Right kidney (tissue), 1 donor: ENCODE measurements at regions not wholly inside any gene's neighbourhood (a gene's known extent, or its start where the extent isn't known, plus 50 kb on each side); places are given as distances from the start of the nearest gene placed in this dataset.

Experiments used
- DNase-seq: peaks from one replicate; pipeline ENCODE4 v3.0.0-alpha.2; 2016

DNA sequence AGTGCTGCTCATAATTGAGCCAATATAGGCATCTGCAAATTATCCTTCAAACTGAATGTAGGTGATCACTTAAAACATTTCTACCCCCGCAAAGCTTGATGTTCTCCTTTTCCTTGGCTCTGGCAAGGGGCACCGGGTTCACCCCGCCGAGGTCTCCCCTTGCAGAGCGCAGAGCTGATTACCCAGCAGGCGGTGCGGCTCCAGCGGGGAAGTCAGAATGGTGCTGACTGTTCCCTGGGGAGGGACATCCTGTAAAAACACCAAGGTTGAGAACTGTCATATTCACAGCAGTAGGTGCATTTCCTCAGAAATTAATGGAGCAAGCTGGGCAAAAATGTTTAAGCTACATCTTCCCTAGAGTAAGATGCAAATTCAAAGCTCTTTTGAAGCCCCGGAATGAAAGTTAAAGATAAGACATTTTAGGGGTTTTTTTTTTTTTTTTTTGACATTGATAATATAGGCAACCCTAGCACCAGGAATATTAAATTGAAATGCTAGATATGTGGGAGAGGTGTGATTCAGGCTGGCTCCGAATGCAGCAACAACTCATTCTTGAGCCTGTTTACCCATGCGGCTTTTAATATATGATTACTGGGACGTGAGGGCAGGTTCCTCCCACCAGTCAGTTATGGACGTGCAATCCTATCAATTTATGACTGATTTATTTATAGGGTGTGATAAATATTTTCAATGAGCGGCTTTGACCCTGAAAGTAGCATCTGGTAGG is 767.3 kb upstream of the TENM3 start:
- DNase-seq, result peak; percentile 8

DNA sequence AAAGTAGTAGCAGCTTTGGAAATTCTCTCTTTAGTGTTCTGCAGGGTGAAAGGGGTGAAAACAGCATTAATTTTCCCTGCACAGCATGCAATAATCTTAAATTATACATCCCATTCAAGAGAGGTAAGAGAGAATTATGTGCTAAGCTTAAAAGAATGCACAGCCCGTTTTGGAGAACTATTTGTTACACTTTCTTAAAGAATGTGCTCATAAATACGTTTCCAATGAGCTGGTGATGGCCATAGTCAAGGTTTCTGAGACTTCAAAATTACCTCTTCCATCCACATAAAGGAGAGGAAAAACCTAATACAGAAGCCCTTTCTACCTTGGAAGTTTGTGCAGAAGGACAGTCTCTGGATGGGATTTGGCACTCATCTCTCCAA is 766.7 kb upstream of the TENM3 start:
- DNase-seq, result no peak

DNA sequence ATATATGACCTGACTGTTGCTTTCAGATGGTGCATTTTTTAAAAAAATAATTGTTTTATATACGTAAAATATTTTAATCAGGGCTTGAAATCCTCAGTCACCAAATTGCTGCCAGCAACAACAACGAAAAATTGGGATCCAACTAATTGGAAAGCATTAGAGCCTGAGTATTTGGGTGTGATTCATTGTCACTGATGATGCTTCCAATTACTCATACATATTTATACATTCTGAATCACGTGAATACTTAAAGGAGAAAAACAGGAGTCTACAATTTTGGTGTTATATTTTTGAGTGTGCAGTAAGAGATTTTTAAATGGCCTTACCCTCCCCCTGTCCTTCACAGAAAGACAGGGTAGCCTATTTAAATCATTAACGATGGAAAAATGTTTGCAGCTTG is 765.6 kb upstream of the TENM3 start:
- DNase-seq, result no peak

DNA sequence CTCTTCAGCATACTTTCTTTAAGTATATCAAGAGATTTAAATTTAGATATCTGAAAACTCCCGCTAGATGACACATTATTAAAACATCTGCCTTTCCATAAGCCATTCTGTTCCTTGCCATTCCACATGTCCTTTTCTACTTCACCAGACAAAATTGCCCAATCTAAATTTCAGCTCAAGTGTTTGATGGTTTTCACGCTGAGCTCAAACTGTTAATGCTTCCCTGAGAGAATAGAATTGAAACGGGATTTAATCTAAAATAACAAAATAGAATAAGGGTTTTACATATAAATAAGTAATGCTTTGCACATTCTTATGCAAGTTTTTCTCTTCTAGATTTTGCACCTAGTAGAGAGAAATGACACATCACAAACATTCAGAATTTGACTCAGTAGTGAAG is 764.5 kb upstream of the TENM3 start:
- DNase-seq, result no peak

DNA sequence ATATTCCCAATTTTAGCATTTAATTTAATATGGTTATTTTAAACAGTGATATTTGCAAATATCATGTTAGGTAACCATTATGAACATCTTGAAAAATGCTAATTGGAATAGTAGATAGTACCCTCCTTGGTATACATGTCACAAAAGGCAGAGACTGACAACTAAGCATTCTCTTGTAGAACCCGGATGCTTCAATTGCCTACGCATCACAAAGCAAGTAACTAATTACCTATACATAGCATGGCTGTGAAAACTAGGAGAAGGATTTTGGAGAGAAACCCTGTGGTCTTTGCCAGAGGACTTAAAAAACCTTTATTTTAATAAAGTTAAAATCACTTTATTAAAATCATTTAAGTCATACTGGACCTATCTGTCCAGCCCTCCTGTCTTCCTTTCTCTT is 764.1 kb upstream of the TENM3 start:
- DNase-seq, result no peak

DNA sequence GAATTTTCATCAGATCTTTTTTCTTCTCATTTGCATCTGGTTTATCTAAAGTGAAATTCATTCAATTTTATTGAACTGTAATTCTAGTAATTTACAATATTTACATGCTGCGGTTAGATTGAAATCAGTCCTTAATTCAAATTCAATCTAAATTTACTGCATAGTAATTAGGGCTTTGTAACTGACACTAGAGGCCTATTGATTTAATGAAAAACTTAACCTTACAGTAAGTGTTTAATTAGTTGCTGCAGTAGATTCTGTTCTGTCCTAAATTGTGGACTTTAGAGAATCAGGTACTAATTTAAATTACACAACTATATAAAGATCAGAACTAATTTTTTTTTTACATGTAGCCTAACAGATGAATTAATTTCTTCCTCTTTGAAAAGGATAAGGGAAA is 758.8 kb upstream of the TENM3 start:
- DNase-seq, result no peak

DNA sequence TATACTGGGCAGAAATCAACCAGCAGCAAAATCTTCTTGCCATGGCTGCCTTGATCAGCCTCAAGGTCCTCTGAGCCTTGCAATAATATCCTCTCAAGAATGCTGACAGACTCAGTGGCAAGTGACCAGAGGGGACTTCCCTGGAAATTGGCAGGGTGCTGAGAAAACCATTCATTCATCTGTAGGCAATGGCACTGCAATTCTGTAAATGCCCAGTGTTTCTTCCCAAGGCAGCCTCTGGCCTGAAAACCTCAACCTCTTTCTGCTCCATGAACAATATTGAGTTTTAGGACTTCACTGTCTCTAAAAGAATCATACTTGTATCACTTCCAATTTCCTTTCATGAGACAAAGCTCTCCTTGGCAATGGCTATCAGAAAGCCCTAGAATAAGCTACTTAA is 754.3 kb upstream of the TENM3 start:
- DNase-seq, result no peak

DNA sequence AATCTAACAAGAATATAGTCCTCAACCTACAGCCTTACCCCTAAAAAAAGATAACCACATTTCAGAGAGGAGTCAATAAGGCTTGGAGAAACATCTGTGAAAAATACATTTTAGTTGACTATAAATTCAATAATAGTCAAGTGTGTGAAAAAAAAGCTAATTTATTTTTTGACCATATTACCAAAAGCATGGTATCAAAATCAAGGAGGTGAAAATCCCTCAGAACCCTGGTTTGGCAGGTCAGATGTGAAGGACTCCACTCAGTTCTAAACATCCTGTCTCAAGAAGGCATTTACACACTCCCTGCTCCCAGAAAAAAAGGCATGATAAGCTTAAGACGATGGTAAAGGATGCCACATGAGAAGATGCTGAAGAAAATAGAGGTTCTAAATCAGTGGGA is 745.1 kb upstream of the TENM3 start:
- no peak for DNase-seq

DNA sequence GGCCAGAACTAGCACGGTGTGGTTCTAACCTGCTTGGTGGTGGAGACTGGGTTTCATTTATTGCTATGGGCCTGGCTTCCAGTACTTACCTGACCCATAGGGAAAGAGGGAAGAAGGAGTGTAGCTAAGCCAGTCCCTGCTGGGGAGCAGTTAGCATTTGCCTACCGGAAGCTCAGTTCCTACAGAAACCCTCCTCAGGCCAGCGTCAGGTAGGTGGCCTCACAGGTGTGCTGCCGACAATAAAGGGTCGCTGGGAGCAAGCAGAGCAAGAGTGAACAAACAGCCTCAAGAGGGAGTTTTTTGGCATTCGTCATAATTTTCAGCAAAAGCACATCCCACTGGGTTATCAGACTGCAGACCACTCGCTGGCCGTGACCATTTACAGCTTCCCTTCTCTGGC is 740.6 kb upstream of the TENM3 start:
- DNase-seq, result no peak

DNA sequence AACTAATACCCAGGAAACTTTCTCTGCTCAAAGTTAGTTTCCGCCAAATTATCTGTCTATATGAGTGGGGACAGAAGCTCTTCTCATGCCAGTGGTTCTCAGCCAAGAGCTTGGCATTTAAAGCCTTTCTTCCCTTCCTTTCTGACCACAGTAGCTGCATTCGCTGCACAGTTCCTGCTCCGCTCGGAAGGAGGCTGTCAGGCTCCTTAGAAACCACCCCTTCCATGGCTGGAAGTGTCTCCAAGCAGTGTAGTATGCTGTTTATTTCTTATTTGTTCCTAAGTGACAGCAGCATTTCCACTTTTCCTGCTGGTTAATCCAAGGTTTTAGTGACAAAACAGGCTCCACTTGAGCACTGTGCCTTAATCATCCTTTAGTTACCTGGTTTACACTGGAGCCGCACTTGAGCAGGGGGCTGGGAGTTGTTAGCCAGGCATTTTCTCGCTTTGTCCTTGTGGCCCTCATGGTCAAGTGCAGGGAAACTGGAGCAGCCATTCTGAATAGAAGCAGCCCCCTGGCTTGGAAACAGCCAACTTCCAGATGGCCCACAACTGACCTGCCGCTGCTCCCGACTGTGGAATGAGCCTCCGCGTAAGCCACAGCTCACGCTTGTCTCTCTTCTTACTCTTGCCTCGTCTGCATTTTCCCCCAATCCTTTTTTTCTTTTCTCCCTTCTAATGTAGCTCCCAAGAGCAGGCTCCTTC is 739.4 kb upstream of the TENM3 start:
- DNase-seq, result no peak

DNA sequence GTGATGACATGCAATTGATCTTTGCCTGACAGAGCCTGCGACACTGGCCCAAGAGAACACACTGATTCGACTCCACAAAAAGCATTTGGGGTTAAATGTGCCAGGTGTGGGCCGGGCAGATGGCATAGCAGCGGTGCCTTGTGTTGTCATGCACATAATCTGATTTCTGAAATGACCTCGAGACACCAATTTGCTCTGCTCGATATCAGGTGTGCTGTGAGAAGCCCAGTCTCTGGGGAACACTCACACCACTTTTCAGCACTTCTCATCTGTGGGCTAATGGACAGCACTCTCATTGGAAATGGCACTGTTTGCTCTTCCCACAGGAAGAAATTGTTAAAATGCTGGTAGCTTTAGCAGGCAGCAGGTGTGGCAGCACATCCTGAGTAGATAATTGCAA is 738.3 kb upstream of the TENM3 start:
- no peak for DNase-seq

DNA sequence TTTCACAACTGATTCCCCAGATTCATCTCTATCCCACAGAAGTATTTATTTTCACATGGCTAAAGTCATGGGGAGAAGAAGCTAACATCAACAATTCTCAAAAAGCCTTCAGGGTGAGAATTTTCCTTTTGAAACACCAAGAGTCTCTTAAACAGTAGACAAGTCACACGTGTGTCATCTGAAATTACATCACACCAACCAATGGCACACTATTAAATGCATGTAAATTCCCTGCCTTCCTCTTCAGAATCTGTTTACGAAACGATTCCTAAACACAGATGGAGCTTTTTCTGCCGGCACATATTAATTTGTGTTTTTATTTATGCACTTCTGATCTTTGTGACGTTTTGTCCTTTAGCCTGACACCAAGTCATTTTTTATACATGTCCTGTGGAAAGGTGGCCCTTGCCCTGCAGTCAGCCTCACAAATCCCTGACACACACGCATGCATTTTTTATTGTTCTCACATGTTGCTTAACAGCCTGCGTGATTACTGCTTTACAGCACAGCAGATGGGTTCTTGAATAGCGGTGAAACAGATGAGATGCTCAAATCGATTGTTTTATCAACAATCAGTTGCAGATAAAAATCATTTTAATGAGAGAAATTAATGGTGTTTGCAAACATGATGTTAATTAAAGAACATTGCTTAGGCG is 735.9 kb upstream of the TENM3 start:
- no peak for DNase-seq

DNA sequence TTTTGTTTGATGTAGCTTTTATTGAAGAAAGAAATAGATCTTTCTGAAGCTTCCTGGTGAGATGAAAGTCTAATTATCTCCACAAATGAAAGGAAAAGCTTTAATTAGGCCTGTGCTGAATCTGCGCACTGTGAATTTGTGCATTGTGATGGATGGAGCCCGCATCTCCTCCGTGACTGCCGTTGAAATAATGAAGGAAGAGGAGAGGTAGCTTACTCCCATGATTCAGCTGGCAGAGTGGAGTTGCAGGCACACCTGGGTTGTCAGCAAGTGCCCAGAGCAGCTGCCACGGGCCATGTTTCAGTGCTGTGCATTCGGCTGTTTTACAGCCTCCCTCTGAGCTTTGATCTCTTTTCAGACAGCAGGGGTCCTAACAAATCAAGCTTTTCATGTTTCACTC is 735.3 kb upstream of the TENM3 start:
- no peak for DNase-seq

DNA sequence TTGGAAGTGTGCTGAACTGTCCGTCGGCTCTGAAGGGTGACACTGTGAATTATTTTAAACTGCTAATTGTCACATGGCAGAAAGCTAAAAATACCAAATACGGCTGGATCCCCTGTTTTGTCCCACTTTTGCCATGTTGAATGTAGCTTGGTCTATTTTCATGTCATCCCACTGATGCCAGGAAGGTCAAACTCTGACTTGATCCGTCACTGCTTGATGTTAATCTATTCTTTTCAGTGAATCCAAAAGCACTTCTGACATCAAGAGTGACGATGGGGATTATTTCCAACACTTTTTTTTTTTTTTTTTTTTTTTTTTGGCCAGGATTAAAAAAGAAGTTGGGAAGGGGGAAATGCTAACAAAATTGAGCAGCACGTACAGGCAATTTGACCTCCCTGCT is 734.6 kb upstream of the TENM3 start:
- no peak for DNase-seq

DNA sequence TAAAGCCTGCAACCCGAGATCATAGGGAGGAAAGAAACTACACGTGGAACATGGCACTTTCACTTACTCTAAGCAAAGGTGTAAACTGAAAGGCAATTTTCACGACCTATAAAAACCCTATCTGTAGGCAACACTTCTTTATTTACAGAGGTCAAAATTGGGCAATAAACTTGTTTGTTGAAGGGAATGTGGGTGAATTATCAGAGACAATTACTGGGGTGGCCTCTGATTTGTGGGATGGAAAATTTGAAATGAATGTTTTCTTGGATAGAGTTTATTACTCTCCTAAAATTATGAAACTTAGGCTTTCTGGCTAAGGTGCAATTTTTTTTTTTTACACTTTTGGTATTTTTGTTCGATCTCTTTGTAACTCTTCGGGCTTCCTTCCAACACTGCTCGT is 734.1 kb upstream of the TENM3 start:
- DNase-seq, result no peak

DNA sequence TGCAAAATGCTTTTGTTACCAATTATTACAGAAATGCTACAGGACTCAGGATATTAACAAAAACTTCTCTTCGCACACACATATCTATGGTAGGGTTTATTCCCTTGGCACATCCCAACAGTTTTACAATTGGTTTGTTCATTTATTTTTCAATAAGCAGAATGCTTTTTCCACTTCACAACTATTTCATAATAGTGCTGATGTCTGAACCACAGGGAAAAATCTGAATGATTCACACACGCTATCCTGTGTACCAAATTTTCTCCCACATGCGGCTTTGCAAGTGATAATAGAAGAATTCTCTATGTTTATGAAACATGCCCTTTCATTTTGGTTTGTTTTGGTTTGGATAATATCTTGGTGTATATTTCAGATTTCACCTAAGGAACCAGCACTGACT is 725.7 kb upstream of the TENM3 start:
- no peak for DNase-seq

DNA sequence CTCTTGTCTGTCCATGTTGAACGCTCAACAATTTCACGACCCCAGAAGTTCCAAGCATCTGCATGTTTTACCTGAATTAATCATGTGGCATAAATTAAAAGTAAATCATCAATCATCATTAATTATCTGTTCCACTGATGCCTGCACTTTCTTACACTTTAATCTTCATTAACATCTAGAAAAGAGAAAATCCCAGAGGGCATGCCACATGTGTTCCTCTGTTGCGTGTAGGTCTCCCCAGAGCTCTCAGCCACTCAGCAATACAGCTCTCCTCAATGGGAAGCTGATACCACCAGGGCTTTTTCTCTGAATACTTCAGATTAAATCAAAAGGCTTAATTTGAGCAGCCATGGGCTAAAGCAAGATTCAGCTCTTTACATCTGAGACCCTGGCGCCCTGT is 722.4 kb upstream of the TENM3 start:
- no peak for DNase-seq

DNA sequence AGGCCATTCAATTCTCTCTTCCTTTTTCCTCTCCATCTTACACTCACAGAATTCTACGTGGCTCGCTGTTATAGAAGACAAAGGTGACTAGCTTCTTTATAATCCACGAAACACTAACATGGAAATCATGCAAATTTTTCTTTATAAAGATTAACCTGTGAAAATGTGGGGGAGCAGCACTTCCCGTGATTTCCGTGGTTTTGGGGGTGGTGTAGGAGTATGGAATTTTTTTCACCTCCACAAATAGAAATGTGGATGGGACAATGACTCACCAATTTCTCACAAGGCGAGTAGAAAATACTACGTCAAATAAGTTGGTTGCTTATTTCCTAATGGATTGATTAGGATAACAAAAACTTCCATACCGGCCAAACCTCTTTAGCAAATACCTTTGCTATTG is 719.2 kb upstream of the TENM3 start:
- DNase-seq, result no peak

DNA sequence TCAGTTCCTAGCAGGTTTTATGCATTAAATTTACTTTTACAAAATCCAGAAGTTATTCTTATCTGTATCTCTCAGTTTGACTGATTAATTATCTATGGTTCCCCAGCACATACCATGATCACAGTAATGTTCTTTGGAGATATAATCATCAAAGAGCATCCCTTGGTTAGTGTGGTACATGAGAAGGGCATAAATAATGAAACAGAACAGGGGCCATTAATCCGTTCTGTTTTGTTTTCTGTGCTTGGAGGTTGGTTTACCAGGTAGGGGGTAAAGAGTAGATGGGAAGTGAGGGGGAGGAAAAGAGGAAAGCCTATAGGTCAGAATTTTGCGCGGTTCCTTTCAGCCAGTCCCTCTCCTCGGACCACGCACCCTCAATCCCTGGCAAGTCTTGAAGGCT is 718.7 kb upstream of the TENM3 start:
- peak; percentile 42 for DNase-seq

DNA sequence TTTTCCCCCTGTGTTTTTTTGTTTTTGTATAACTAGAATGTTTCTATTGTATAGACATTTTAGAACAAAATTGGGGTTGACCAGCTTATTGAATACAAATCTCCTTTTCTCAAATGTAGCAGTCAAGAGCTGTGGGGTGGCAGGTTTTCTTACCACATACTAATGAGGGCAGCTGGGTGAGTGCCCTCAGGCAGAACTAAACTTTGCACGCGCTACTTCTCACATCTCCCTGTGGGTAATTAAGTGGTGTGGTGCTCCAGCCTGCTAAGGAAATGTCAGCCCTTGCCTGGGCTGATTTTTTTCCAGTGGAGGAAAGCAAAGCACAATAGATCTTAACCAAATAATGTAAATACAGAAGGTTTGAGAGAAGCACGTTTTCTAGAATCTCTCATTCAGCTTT is 717.6 kb upstream of the TENM3 start:
- peak; percentile 35 for DNase-seq

DNA sequence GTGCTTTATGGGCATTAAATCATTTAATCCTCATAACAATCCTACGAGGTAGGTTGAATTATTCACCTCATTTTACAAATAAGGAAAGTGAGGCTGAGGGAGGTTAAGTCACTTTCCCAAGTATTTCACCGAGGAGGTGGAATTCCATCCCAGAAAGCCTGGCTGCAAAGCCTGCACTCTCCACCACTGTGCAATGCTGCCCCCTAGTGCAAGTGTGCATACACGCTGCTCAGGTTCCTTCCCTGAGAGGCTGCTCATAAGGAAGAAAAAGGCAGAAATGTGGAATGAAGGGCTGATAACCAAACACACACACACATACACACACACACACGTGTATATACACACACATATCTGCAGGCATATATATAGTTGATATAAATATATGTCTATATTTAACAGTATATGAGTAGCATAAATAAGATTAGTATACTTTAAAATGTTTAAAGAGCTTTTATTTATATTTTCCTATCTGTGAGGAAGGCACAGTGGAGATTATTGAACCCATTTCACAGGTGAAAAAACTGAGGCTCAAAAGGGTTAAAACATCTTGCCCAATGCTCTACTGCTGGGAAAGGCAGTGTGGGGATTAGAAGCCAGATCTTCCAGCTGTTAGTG is 714.5 kb upstream of the TENM3 start:
- peak; percentile 36 for DNase-seq

DNA sequence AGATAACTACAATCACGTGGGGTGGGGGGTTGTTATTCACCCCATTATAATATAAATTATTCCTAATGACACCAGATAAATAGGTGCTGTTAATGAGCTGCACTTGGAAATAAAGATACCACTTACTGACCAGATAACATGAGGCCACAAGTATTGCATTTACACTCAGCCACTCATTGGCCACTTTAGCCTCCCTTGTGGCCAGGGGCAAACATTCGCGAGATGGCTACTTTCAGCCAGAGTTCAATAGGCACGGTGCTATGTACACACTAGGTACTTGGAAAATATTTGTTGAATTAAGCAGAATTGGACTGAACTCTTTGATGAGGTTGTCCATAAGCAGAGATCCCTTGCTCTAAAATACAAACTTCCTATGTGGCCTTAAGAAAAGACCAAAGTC is 713.7 kb upstream of the TENM3 start:
- DNase-seq, result no peak

DNA sequence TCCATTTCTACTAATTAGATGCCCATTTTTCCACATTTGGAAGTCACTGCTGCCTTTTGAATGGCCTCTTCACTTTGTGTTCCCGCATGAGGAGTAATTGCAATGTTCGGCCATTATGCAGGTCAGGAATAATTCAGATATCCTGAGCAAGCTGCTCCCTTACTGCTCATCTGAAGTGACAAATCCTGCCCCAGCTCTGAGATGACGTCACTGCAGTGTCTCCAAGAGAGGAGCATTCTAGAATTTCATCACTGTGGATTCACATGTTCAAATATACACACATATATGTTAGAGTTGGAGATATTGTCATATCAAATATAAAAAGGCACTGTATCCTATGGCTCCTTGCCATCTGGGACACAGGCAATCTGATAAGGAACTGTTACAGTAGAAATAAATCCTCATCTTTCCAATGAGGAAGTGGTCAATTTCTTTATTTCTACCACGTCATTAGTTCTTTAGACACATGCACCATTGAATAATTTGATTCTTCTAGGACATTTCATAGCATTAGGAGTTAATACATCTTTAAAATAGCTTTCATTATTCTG is 706.9 kb upstream of the TENM3 start:
- no peak for DNase-seq
